D721Med (cell line): ENCODE measurements at regions not wholly inside any gene's neighbourhood (a gene's known extent, or its start where the extent isn't known, plus 50 kb on each side); places are given as distances from the start of the nearest gene placed in this dataset.

ENCODE experiments used
- DNase-seq: peaks from one replicate; pipeline ENCODE4 v3.0.0; 2011; ENCODE audit warnings: low spot score; ENCODE audit not compliant: insufficient read length
- FAIRE-seq: peaks from 2 replicates; lab custom pipeline; 2011; peaks lifted over from hg19 to GRCh38; lab: Jason Lieb, UNC
- CTCF ChIP-seq: IDR thresholded peaks from 2 replicates; pipeline ENCODE4 v1.5.1; 2012; ENCODE audit warnings: mild to moderate bottlenecking, control low read depth; ENCODE audit not compliant: insufficient read depth; ENCODE audit errors: missing control alignments

GRCh38 chr2:104562537-104562936, 291.4 kb upstream of the POU3F3 start:
- TF ChIP-seq CTCF, result no peak
- DNase-seq, result no peak
- no peak for FAIRE-seq

- DNase-seq (no peak), FAIRE-seq (no peak)
- no peak for TF ChIP-seq CTCF
Measured at GRCh38 chr2:104563398-104563996, 290.4 kb upstream of the POU3F3 start.

DNA sequence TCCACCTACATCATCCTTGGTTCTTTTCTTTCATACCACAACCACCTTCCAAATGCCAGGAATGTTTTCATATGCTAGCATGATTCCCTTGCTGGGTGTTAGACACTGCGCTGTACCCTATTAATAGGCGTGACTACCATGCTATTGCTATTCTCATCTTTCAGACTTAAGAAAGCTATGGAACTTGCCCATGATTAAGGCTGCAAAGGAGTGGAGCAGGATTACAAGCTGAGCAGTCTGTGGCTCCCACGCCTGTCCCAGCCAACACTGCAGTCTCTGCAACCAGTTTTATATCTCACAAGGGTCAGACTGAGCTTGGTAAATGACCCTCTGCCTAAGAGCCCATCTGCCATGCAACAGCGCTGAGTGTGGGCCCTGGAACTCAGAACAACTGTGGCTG, 285.7 kb upstream of the POU3F3 start:
- FAIRE-seq, result no peak
- DNase-seq, result no peak
- TF ChIP-seq CTCF, result no peak

DNA sequence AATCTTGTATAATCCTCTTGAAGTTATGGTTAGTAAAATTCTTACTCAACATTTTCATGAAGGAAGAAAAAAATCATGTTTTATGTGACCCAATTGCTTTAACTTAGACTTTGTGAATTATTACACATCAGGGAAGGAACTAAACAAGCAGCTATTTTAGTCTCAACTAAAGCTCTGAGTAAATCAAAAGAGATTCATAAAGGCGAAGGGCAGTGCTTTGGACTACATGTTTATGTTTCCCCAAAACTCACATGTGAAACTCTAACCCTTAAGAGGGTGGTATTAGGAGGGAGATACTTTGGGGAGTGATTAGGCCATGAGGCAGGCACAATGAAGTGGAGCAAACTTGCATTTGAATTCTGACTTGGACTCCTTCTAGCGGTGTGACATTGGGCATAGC, 283.7 kb upstream of the POU3F3 start:
- no peak for TF ChIP-seq CTCF
- DNase-seq (no peak), FAIRE-seq (no peak)

DNA sequence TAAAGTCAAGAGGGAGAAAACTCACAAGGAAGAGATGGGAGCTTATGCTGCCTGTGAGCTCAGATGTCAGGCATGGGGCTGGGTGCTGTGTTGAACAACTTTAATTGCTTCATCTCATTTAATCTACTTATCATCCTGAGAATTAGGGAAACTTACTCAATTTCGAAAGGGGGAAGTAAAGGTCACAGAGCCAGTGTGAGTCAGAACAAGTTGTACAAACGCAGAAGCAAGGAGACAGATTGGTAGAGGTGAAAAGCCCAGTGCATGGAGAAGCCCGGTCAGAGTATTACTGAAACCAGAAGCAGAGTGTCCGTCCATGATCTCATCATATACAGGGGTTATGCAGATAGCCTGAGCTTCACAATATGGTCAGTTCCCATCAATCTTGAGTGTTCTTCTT, 281.1 kb upstream of the POU3F3 start:
- no peak for TF ChIP-seq CTCF
- no peak for FAIRE-seq
- DNase-seq, result no peak

DNA sequence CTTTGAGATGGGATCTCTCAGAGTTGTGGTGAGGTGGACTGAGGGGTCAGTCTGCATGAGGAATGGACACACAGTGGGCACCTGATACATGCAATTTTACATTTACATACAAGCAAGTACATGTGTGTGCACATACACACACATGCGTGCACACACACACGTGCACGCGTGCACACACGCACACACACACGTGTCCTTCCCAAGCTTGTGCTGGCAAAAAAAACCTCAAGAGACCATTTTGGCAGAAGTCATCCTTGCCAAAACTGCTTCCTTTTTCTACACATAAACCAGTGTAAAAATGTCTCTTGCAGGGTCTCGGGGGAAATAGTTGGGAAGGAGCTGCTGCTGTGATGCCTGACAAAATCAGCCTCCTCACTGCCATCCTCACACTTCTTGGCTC, 279.5 kb upstream of the POU3F3 start:
- DNase-seq (no peak), FAIRE-seq (no peak)
- TF ChIP-seq CTCF, result no peak

DNA sequence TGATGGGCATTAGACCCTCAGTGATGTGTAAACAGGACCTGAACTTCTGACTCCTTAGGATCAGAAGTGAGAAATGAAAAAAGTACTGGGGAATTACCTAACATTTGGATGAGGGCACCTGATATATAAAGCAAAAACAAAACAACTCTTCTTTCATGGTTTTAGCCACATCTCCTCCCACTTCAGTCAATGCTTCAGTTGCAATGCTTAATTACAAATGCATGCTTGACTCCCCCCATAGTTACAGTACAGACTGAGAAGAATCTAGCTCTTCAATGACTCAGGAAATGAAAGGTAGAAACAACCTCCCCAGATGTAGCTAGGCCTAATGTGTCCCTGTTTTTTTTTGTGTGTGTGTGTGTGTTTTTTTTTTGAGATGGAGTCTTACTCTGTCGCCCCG, 276.8 kb upstream of the POU3F3 start:
- no peak for TF ChIP-seq CTCF
- DNase-seq (no peak), FAIRE-seq (no peak)
